Epithelial cell of prostate (primary cell): ENCODE measurements at regions not wholly inside any gene's neighbourhood (a gene's known extent, or its start where the extent isn't known, plus 50 kb on each side); places are given as distances from the start of the nearest gene placed in this dataset.
A peak's percentile ranks its signal among the peaks of the same experiment; 100 is the strongest.
"Not testable (repeated sequence)": the region's sequence is repeated elsewhere in the genome, so short reads cannot be mapped to it uniquely, and the experiment has no call there.

Source experiments
- DNase-seq: peaks from one replicate; pipeline ENCODE4 v3.0.0-alpha.2; 2011; ENCODE audit warnings: low read depth, low spot score
- H3K27ac ChIP-seq: fragments of 450-650 bp; 2 replicates; pipeline ENCODE4 v1.5.1; 2017; ENCODE audit warnings: mild to moderate bottlenecking

- no peak overlapping the region for H3K27ac ChIP-seq
- no peak for DNase-seq
Measured at GRCh38 chr5:10023494-10023893, 226.2 kb downstream of the ATPSCKMT start.

GRCh38 chr5:10021248-10021647, 228.4 kb downstream of the ATPSCKMT start:
- no peak overlapping the region for H3K27ac ChIP-seq
- DNase-seq: no peak

- peak overlapping the region; percentile 27 for H3K27ac ChIP-seq
- DNase-seq: no peak
Measured at GRCh38 chr5:10019236-10019635, 230.5 kb downstream of the ATPSCKMT start.

- peak overlapping the region; percentile 27 for H3K27ac ChIP-seq
- peak; percentile 70 for DNase-seq
Measured at GRCh38 chr5:10018201-10019069, 231.3 kb downstream of the ATPSCKMT start.

GRCh38 chr5:10017786-10018185, 231.9 kb downstream of the ATPSCKMT start:
- H3K27ac ChIP-seq: no peak overlapping the region
- no peak for DNase-seq

- peak overlapping the region; percentile 29 for H3K27ac ChIP-seq
- not testable (repeated sequence) for DNase-seq
Measured at GRCh38 chr5:10016559-10016958, 233.1 kb downstream of the ATPSCKMT start.

DNA sequence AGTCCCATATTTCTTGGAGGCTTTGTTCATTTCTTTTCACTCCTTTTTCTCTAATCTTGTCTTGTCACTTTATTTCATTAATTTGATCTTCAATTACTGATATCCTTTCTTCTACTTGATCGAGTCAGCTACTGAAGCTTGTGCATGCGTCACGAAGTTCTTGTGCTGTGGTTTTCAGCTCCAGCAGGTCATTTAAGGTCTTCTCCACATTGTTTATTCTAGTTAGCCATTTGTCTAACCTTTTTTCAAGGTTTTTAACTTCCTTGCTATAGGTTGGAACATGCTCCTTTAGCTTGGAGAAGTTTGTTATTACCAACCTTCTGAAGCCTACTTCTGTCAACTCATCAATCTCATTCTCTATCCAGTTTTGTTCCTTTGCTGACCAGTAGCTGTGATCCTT, 234.0 kb downstream of the ATPSCKMT start:
- not testable (repeated sequence) for DNase-seq, H3K27ac ChIP-seq

- DNase-seq: no peak
- H3K27ac ChIP-seq: no peak overlapping the region
Measured at GRCh38 chr5:10009802-10010201, 239.9 kb downstream of the ATPSCKMT start.

DNA sequence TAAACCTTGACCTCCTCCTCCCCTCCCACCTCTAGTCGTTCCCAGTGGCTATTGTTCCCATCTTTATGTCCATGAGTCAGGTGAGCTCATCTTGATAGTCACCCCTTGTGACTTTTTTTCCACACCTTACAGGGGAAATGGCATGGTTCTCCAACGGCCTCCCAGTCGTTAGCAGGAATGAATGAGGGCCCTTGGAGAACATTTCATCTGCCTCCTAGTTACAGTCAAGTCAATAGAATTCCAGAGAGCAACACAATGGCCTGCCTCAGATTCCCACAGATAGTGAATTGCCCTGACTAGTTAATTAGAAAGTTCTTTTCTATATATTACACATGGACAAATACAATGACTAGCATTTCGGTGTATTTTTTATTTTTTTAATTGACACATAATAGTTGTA, 262.6 kb downstream of the ATPSCKMT start:
- no peak overlapping the region for H3K27ac ChIP-seq

GRCh38 chr5:9977070-9977469, 272.6 kb downstream of the ATPSCKMT start:
- DNase-seq: no peak

More for the DNA sequence above, 262.6 kb downstream of the ATPSCKMT start:
- DNase-seq: no peak

GRCh38 chr5:9976621-9977020, 273.1 kb downstream of the ATPSCKMT start:
- DNase-seq: no peak
- no peak overlapping the region for H3K27ac ChIP-seq

More at GRCh38 chr5:9977070-9977469, 272.6 kb downstream of the ATPSCKMT start:
- H3K27ac ChIP-seq: no peak overlapping the region

DNA sequence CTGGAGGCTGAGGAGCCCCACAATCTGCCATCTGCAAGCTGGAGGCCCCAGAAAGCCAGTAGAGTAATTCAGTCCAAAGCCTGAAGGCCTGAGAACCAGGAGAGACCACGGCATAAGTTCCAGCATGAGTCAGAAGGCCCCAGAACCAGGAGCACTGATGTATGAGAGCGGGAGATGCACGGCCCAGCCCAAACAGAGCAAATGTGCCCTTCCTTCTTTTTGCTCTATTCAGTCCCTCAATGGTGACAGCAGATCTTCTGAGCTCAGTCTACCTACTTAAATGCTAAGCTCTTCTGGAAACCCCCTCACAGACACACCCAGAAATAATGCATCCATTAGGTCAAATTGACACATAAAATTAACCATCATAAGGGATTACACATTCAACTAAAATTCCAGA, 277.6 kb downstream of the ATPSCKMT start:
- DNase-seq: no peak
- no peak overlapping the region for H3K27ac ChIP-seq

DNA sequence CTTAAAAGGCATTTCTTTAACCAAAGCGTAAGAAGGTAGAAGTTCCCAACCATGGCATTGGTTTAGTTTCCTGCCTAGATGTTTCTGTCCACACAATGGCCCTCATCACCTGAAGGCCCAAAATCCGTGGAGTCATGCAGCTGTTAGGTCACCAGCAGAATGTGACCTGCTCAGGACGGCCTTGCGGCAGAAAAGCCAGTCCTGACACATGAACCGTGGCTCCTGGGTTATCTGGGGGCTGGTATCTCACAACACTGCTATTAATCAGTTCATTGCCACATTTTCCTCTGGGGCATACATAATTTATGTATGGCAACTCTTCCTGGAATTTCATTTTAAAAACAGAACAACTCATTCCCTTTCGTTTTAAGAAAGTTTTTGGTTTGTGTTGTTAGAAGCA, 278.4 kb downstream of the ATPSCKMT start:
- no peak overlapping the region for H3K27ac ChIP-seq
- DNase-seq: no peak

- no peak for DNase-seq
- no peak overlapping the region for H3K27ac ChIP-seq
Measured at GRCh38 chr5:9958914-9959313, 290.8 kb downstream of the ATPSCKMT start.

DNA sequence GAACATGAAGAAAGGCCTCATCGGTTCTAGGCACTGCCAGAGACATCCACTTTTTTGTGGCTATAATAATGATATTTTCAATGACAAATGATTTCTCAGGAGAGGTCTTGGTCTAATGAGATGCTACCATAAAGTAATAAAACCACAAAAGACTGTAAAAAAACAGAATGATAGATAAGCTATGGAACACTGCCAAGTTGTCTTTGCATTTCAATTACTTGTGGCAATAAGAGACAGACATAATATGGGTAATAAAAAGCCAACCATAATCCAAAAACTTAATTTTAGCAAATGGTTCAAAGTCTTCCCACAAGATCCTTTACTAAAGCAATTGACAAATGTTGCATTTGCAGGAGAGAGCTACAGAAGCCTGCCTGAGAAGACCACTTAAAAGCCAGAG, 292.5 kb downstream of the ATPSCKMT start:
- no peak overlapping the region for H3K27ac ChIP-seq
- DNase-seq: no peak

DNA sequence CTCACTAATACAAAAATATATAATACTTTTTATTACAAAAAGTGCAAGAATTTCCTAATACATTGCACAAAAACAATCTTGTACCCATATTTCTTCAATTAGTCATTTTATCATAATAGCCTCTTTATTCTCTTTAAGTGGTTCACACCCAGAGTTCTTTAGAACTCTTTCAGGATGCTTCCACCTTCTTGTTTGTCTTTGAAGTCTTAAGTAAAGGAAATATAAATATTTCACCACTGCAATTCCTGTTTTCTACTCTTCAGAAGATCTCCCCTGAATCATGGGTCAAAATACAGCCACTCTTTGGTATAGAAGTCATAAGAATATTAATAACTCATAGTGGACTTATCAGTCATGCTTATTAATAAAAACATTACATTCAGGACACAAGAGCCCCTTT, 293.0 kb downstream of the ATPSCKMT start:
- DNase-seq: no peak
- no peak overlapping the region for H3K27ac ChIP-seq

- no peak overlapping the region for H3K27ac ChIP-seq
- DNase-seq: no peak
Measured at GRCh38 chr5:9955586-9955985, 294.1 kb downstream of the ATPSCKMT start.

- DNase-seq: no peak
- H3K27ac ChIP-seq: no peak overlapping the region
Measured at GRCh38 chr5:9954869-9955268, 294.8 kb downstream of the ATPSCKMT start.

DNA sequence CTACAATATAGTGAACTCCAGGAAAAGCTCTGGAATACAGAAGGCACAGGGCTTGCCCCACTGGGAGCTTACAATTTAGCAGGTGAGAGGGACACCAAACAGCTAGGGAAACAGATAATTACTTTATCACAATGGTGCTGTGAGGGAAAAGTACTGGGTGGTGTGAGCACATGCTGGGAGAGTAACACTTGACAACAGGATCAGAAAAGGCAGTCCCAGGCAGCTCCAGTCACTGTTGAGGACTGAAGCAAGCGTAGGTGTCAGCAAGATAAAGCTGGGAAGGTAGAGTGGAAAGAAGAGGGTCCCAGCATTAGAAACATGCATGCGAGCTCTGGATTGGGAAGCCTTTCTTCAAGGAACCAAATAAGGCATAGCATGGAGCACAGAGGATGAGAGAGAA, 296.0 kb downstream of the ATPSCKMT start:
- H3K27ac ChIP-seq: no peak overlapping the region
- DNase-seq: no peak

DNA sequence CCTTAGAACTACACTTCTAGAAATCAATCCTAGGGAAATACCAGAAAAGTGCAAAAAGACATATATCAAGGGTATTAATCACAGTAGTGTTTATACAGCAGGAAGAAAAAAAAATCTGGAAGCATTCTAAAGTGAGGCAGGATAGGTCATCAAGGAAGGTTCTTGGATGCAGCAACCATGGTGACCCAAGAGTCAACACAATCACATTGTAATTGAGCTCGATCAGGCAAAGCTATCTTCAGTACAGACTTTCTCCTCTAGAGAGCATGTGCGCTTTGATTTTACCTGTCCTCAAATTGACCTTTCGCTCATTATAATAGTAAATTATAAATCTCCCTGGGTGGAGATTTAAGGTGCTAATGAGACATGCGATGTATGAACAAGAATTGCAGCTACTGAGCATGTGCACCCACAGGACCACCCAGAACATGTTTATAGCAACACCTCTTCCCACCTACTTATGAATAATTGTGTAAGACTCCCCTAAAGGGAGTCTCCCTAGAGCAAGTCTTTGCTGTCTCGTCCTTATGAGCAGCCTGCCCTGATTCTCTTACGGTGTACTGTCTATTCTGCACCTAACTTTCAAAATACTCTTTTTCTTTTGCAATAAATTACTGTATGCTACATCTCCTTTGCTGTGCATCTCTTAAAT, 297.7 kb downstream of the ATPSCKMT start:
- DNase-seq: no peak
- H3K27ac ChIP-seq: no peak overlapping the region

DNA sequence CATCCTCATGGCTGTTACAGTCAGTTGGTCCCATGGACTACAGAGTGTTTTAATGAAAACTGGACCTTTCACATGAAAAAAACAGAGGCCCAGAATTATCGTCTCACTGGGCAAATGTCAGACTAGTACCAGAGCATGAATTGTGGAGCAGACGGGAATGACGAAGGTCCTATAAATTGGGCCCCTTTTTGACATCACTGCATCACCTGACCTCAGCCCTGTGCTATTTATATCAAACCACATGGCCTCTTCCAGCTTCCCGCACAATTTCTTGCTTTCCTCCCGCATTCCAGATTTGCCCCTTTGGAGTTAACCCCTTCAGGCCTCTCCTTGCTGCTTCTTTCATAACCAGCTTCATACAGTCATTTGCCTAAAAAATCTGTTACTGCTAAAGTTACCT, 301.7 kb downstream of the ATPSCKMT start:
- no peak for DNase-seq
- no peak overlapping the region for H3K27ac ChIP-seq
